ENCODE measurements at regions not wholly inside any gene's neighbourhood (a gene's known extent, or its start where the extent isn't known, plus 50 kb on each side); places are given as distances from the start of the nearest gene placed in this dataset.

GRCh38 chr5:82674671-82675070 lies 396.5 kb upstream of the RPS23 start:
- no peak for TF ChIP-seq CTCF (IDR thresholded peaks at IDR 0.05; ENCODE audit: control extremely low read depth, extremely low read depth)
- H3K27me3 ChIP-seq (ENCODE audit: control insufficient read depth in 3 of 3, insufficient read depth in 3 of 3, low read length in 2 of 3) = no peaks in the 10 kb centered on the region
- H3K4me1 ChIP-seq (ENCODE audit: control insufficient read depth in 5 of 5, insufficient read depth in 5 of 5, low read length in 5 of 5) = no peaks in the 10 kb centered on the region
- no peak for DNase-seq
- H3K27ac ChIP-seq (ENCODE audit: low read depth in 1 of 2, low read length in 1 of 2) = no peak overlapping the region
- no peak for ATAC-seq (ENCODE audit: insufficient read depth, low FRiP score)
- no peak overlapping the region for H3K4me3 ChIP-seq
- H3K9ac ChIP-seq (ENCODE audit: insufficient read depth in 1 of 2, low read length in 2 of 2) = no peak overlapping the region
- no peaks in the 10 kb centered on the region for H3K9me3 ChIP-seq (ENCODE audit: control insufficient read depth in 4 of 4, insufficient read depth in 3 of 4, low read length in 3 of 4)
- 81 to 97% methylated on average over 1 of the region's 1 CpG for WGBS, 2 donors
- no peaks in the 10 kb centered on the region for H3K36me3 ChIP-seq (ENCODE audit: control insufficient read depth in 4 of 4, insufficient read depth in 4 of 4, low read length in 4 of 4)

GRCh38 chr5:82673057-82673809 lies 395.1 kb upstream of the RPS23 start:
- no peaks in the 10 kb centered on the region for H3K9me3 ChIP-seq (ENCODE audit: control insufficient read depth in 4 of 4, insufficient read depth in 3 of 4, low read length in 3 of 4)
- WGBS, 2 donors = 80 to 82% methylated on average over 6 of the region's 6 CpGs
- H3K4me1 ChIP-seq (ENCODE audit: control insufficient read depth in 5 of 5, insufficient read depth in 5 of 5, low read length in 5 of 5) = no peaks in the 10 kb centered on the region
- no peaks in the 10 kb centered on the region for H3K27me3 ChIP-seq (ENCODE audit: control insufficient read depth in 3 of 3, insufficient read depth in 3 of 3, low read length in 2 of 3)
- DNase-seq (no peak), ATAC-seq (ENCODE audit: insufficient read depth, low FRiP score) (no peak)
- H3K9ac ChIP-seq (ENCODE audit: insufficient read depth in 1 of 2, low read length in 2 of 2) = no peak overlapping the region
- TF ChIP-seq CTCF (IDR thresholded peaks at IDR 0.05; ENCODE audit: control extremely low read depth, extremely low read depth) = no peak
- H3K4me3 ChIP-seq = no peak overlapping the region
- no peaks in the 10 kb centered on the region for H3K36me3 ChIP-seq (ENCODE audit: control insufficient read depth in 4 of 4, insufficient read depth in 4 of 4, low read length in 4 of 4)
- no peak overlapping the region for H3K27ac ChIP-seq (ENCODE audit: low read depth in 1 of 2, low read length in 1 of 2)

- no peak overlapping the region for H3K27ac ChIP-seq (ENCODE audit: low read depth in 1 of 2, low read length in 1 of 2)
- DNase-seq = no peak
- no peaks in the 10 kb centered on the region for H3K4me1 ChIP-seq (ENCODE audit: control insufficient read depth in 5 of 5, insufficient read depth in 5 of 5, low read length in 5 of 5)
- no peaks in the 10 kb centered on the region for H3K36me3 ChIP-seq (ENCODE audit: control insufficient read depth in 4 of 4, insufficient read depth in 4 of 4, low read length in 4 of 4)
- WGBS, 2 donors = 96 to 97% methylated on average over 3 of the region's 3 CpGs
- H3K27me3 ChIP-seq (ENCODE audit: control insufficient read depth in 3 of 3, insufficient read depth in 3 of 3, low read length in 2 of 3) = no peaks in the 10 kb centered on the region
- H3K9ac ChIP-seq (ENCODE audit: insufficient read depth in 1 of 2, low read length in 2 of 2) = no peak overlapping the region
- no peak for ATAC-seq (ENCODE audit: insufficient read depth, low FRiP score)
- H3K9me3 ChIP-seq (ENCODE audit: control insufficient read depth in 4 of 4, insufficient read depth in 3 of 4, low read length in 3 of 4) = no peaks in the 10 kb centered on the region
- TF ChIP-seq CTCF (IDR thresholded peaks at IDR 0.05; ENCODE audit: control extremely low read depth, extremely low read depth) = no peak
- no peak overlapping the region for H3K4me3 ChIP-seq
These were observed 392.5 kb upstream of the RPS23 start for GRCh38 chr5:82670692-82671091.

GRCh38 chr5:82669720-82670119 lies 391.6 kb upstream of the RPS23 start:
- no peak for TF ChIP-seq CTCF (IDR thresholded peaks at IDR 0.05; ENCODE audit: control extremely low read depth, extremely low read depth)
- ATAC-seq (ENCODE audit: insufficient read depth, low FRiP score) = no peak
- WGBS, 2 donors = 93 to 99% methylated on average over 1 of the region's 1 CpG

More at GRCh38 chr5:82669720-82670119, 391.6 kb upstream of the RPS23 start:
- Histone ChIP-seq H3K27ac (ENCODE audit: low read depth in 1 of 2, low read length in 1 of 2) (no peak overlapping the region), H3K4me3 (no peak overlapping the region), H3K27me3 (ENCODE audit: control insufficient read depth in 3 of 3, insufficient read depth in 3 of 3, low read length in 2 of 3) (no peaks in the 10 kb centered on the region), H3K9me3 (ENCODE audit: control insufficient read depth in 4 of 4, insufficient read depth in 3 of 4, low read length in 3 of 4) (no peaks in the 10 kb centered on the region), H3K4me1 (ENCODE audit: control insufficient read depth in 5 of 5, insufficient read depth in 5 of 5, low read length in 5 of 5) (no peaks in the 10 kb centered on the region), H3K36me3 (ENCODE audit: control insufficient read depth in 4 of 4, insufficient read depth in 4 of 4, low read length in 4 of 4) (no peaks in the 10 kb centered on the region), H3K9ac (ENCODE audit: insufficient read depth in 1 of 2, low read length in 2 of 2) (no peak overlapping the region)
- no peak for DNase-seq
